ENCODE measurements at regions not wholly inside any gene's neighbourhood (a gene's known extent, or its start where the extent isn't known, plus 50 kb on each side); places are given as distances from the start of the nearest gene placed in this dataset.

DNA sequence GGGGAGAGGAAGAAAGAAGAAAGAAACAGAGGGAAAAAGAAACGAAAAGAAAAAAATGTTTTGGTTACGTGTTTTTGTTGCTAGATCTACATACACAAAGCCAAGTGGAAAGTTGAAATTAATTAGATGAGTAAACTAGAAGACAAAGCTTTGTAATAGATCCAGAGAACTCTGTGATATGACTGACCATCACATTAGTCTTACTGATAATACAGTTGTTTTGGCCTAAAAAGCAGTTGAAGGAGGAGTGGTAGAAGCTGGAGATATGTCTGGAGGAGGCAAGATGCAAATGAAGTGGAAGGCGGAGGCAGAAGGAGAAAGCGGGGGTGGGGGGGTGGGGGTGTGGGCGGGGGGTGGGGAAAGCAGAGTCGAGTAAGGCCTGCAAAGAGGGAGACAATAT, 500.1 kb upstream of the ID4 start:
- DNase-seq: no peak

GRCh38 chr6:19342616-19343015, 494.6 kb upstream of the ID4 start:
- DNase-seq: no peak
- H3K4me3 ChIP-seq (ENCODE audit: low read depth in 1 of 3, low read length in 3 of 3): no peak overlapping the region
- no peaks in the 10 kb centered on the region for H3K4me1 ChIP-seq (ENCODE audit: control insufficient read depth in 3 of 3, insufficient read depth in 2 of 3, low read depth in 1 of 3, low read length in 2 of 3)
- H3K27ac ChIP-seq (ENCODE audit: low read depth in 1 of 3, low read length in 2 of 3): no peak overlapping the region
- no peaks in the 10 kb centered on the region for H3K36me3 ChIP-seq (ENCODE audit: control insufficient read depth in 3 of 3, insufficient read depth in 2 of 3, low read depth in 1 of 3, low read length in 3 of 3)
- peaks cover 0 to 5% of the 10 kb centered on the region in 2 donors for H3K9me3 ChIP-seq (ENCODE audit: control insufficient read depth in 2 of 2, insufficient read depth in 1 of 2, low read depth in 1 of 2, low read length in 1 of 2)
- 75 to 80% (median 77%) methylated on average over 1 of the region's 1 CpG for WGBS, 3 donors
- FAIRE-seq: no peak
- no peaks in the 10 kb centered on the region for H3K27me3 ChIP-seq (ENCODE audit: control insufficient read depth in 3 of 3, insufficient read depth in 3 of 3, low read length in 3 of 3)

More for the DNA sequence above, 500.1 kb upstream of the ID4 start:
- Histone ChIP-seq H3K9me3 (ENCODE audit: control insufficient read depth in 2 of 2, insufficient read depth in 1 of 2, low read depth in 1 of 2, low read length in 1 of 2) (peaks cover 0 to 4% of the 10 kb centered on the region in 2 donors), H3K27ac (ENCODE audit: low read depth in 1 of 3, low read length in 2 of 3) (no peak overlapping the region), H3K4me1 (ENCODE audit: control insufficient read depth in 3 of 3, insufficient read depth in 2 of 3, low read depth in 1 of 3, low read length in 2 of 3) (no peaks in the 10 kb centered on the region), H3K36me3 (ENCODE audit: control insufficient read depth in 3 of 3, insufficient read depth in 2 of 3, low read depth in 1 of 3, low read length in 3 of 3) (no peaks in the 10 kb centered on the region), H3K4me3 (ENCODE audit: low read depth in 1 of 3, low read length in 3 of 3) (no peak overlapping the region), H3K27me3 (ENCODE audit: control insufficient read depth in 3 of 3, insufficient read depth in 3 of 3, low read length in 3 of 3) (no peaks in the 10 kb centered on the region)
- no peak for FAIRE-seq
- WGBS, 3 donors: 76 to 90% (median 77%) methylated on average over 6 of the region's 6 CpGs

DNA sequence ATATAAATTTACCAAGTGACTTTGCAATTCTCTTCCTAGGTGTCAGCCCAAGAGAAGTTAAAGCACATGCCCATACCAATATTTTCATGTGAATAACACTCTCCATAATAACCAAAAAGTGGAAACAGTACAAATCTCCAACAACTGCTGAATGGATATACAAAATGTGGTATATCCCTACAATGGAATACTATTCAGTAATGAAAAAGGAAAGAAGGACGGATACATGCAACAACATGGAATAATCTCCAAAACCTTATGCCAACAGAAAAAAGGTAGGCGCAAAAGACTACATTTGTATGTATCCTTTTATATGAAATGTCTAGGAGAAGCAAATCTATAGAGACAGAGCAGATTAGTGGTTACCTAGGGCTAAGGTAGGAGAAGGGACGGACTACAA, 487.7 kb upstream of the ID4 start:
- WGBS, 3 donors: 81 to 92% (median 87%) methylated on average over 3 of the region's 3 CpGs
- DNase-seq: no peak

GRCh38 chr6:19354181-19354580, 483.0 kb upstream of the ID4 start:
- FAIRE-seq (no peak), DNase-seq (no peak)
- Histone ChIP-seq H3K27ac (ENCODE audit: low read depth in 1 of 3, low read length in 2 of 3) (no peak overlapping the region), H3K4me1 (ENCODE audit: control insufficient read depth in 3 of 3, insufficient read depth in 2 of 3, low read depth in 1 of 3, low read length in 2 of 3) (no peaks in the 10 kb centered on the region), H3K36me3 (ENCODE audit: control insufficient read depth in 3 of 3, insufficient read depth in 2 of 3, low read depth in 1 of 3, low read length in 3 of 3) (no peaks in the 10 kb centered on the region), H3K9me3 (ENCODE audit: control insufficient read depth in 2 of 2, insufficient read depth in 1 of 2, low read depth in 1 of 2, low read length in 1 of 2) (no peaks in the 10 kb centered on the region), H3K4me3 (ENCODE audit: low read depth in 1 of 3, low read length in 3 of 3) (no peak overlapping the region), H3K27me3 (ENCODE audit: control insufficient read depth in 3 of 3, insufficient read depth in 3 of 3, low read length in 3 of 3) (no peaks in the 10 kb centered on the region)
- 48 to 63% (median 56%) methylated on average over 1 of the region's 1 CpG for WGBS, 3 donors

More for the DNA sequence above, 487.7 kb upstream of the ID4 start:
- no peak for FAIRE-seq
- Histone ChIP-seq H3K9me3 (ENCODE audit: control insufficient read depth in 2 of 2, insufficient read depth in 1 of 2, low read depth in 1 of 2, low read length in 1 of 2) (no peaks in the 10 kb centered on the region), H3K36me3 (ENCODE audit: control insufficient read depth in 3 of 3, insufficient read depth in 2 of 3, low read depth in 1 of 3, low read length in 3 of 3) (no peaks in the 10 kb centered on the region), H3K27ac (ENCODE audit: low read depth in 1 of 3, low read length in 2 of 3) (no peak overlapping the region), H3K27me3 (ENCODE audit: control insufficient read depth in 3 of 3, insufficient read depth in 3 of 3, low read length in 3 of 3) (no peaks in the 10 kb centered on the region), H3K4me3 (ENCODE audit: low read depth in 1 of 3, low read length in 3 of 3) (no peak overlapping the region), H3K4me1 (ENCODE audit: control insufficient read depth in 3 of 3, insufficient read depth in 2 of 3, low read depth in 1 of 3, low read length in 2 of 3) (no peaks in the 10 kb centered on the region)

- Histone ChIP-seq H3K27me3 (ENCODE audit: control insufficient read depth in 3 of 3, insufficient read depth in 3 of 3, low read length in 3 of 3) (no peaks in the 10 kb centered on the region), H3K4me3 (ENCODE audit: low read depth in 1 of 3, low read length in 3 of 3) (no peak overlapping the region), H3K9me3 (ENCODE audit: control insufficient read depth in 2 of 2, insufficient read depth in 1 of 2, low read depth in 1 of 2, low read length in 1 of 2) (no peaks in the 10 kb centered on the region), H3K36me3 (ENCODE audit: control insufficient read depth in 3 of 3, insufficient read depth in 2 of 3, low read depth in 1 of 3, low read length in 3 of 3) (no peaks in the 10 kb centered on the region), H3K27ac (ENCODE audit: low read depth in 1 of 3, low read length in 2 of 3) (no peak overlapping the region), H3K4me1 (ENCODE audit: control insufficient read depth in 3 of 3, insufficient read depth in 2 of 3, low read depth in 1 of 3, low read length in 2 of 3) (no peaks in the 10 kb centered on the region)
- WGBS, 3 donors: 88 to 90% (median 89%) methylated on average over 2 of the region's 2 CpGs
- FAIRE-seq: no peak
- no peak for DNase-seq
Observed at GRCh38 chr6:19356692-19357091, 480.5 kb upstream of the ID4 start.

GRCh38 chr6:19362396-19362795, 474.8 kb upstream of the ID4 start:
- Histone ChIP-seq H3K4me1 (ENCODE audit: control insufficient read depth in 3 of 3, insufficient read depth in 2 of 3, low read depth in 1 of 3, low read length in 2 of 3) (no peaks in the 10 kb centered on the region), H3K4me3 (ENCODE audit: low read depth in 1 of 3, low read length in 3 of 3) (no peak overlapping the region), H3K36me3 (ENCODE audit: control insufficient read depth in 3 of 3, insufficient read depth in 2 of 3, low read depth in 1 of 3, low read length in 3 of 3) (no peaks in the 10 kb centered on the region), H3K27ac (ENCODE audit: low read depth in 1 of 3, low read length in 2 of 3) (no peak overlapping the region), H3K27me3 (ENCODE audit: control insufficient read depth in 3 of 3, insufficient read depth in 3 of 3, low read length in 3 of 3) (no peaks in the 10 kb centered on the region), H3K9me3 (ENCODE audit: control insufficient read depth in 2 of 2, insufficient read depth in 1 of 2, low read depth in 1 of 2, low read length in 1 of 2) (no peaks in the 10 kb centered on the region)
- FAIRE-seq (no peak), DNase-seq (no peak)
- 68 to 88% (median 72%) methylated on average over 8 of the region's 8 CpGs for WGBS, 3 donors

DNA sequence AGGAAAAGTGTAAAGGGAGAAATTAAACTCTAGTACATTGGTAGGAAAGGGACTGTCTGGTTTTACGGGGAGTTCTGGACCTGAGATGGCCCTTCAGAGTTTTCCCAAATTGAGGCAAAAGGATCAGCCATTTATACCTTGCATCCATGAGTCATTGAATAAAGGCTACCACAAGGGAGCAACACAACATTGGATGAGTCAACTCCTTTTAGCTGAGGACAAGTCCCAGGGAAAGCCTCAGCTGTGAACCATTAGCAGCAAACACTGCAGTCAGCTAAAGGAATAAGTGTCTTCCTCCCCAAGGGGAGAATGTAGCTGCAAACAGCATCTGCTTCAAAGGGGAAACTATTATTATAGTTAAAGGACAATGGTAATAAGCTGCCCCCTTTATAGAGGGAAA, 468.7 kb upstream of the ID4 start:
- FAIRE-seq (no peak), DNase-seq (no peak)
- Histone ChIP-seq H3K36me3 (ENCODE audit: control insufficient read depth in 3 of 3, insufficient read depth in 2 of 3, low read depth in 1 of 3, low read length in 3 of 3) (no peaks in the 10 kb centered on the region), H3K4me1 (ENCODE audit: control insufficient read depth in 3 of 3, insufficient read depth in 2 of 3, low read depth in 1 of 3, low read length in 2 of 3) (no peaks in the 10 kb centered on the region), H3K27me3 (ENCODE audit: control insufficient read depth in 3 of 3, insufficient read depth in 3 of 3, low read length in 3 of 3) (no peaks in the 10 kb centered on the region), H3K9me3 (ENCODE audit: control insufficient read depth in 2 of 2, insufficient read depth in 1 of 2, low read depth in 1 of 2, low read length in 1 of 2) (no peaks in the 10 kb centered on the region), H3K4me3 (ENCODE audit: low read depth in 1 of 3, low read length in 3 of 3) (no peak overlapping the region), H3K27ac (ENCODE audit: low read depth in 1 of 3, low read length in 2 of 3) (no peak overlapping the region)
- WGBS, 3 donors: 94 to 98% (median 96%) methylated on average over 1 of the region's 1 CpG

DNA sequence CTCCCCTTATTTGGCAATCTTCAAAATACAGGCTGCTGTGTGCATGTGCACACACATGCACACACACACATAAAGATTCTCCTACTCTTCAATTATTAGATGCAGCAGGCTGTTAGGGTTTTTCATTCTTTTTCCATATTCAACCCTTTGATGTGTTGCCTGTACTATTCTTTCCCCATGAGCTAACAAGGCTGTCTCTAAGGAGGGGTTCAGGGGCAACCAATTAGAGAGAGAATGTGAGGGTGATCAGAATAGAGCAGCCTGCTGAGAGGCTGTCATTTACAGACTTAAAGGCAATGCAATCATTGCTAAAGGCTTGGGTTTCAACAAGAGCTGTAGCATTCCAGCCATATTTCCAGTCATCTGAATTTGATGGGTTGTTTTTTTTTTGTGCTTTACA, 467.4 kb upstream of the ID4 start:
- Histone ChIP-seq H3K36me3 (ENCODE audit: control insufficient read depth in 3 of 3, insufficient read depth in 2 of 3, low read depth in 1 of 3, low read length in 3 of 3) (no peaks in the 10 kb centered on the region), H3K27ac (ENCODE audit: low read depth in 1 of 3, low read length in 2 of 3) (no peak overlapping the region), H3K27me3 (ENCODE audit: control insufficient read depth in 3 of 3, insufficient read depth in 3 of 3, low read length in 3 of 3) (no peaks in the 10 kb centered on the region), H3K4me1 (ENCODE audit: control insufficient read depth in 3 of 3, insufficient read depth in 2 of 3, low read depth in 1 of 3, low read length in 2 of 3) (no peaks in the 10 kb centered on the region), H3K9me3 (ENCODE audit: control insufficient read depth in 2 of 2, insufficient read depth in 1 of 2, low read depth in 1 of 2, low read length in 1 of 2) (no peaks in the 10 kb centered on the region), H3K4me3 (ENCODE audit: low read depth in 1 of 3, low read length in 3 of 3) (no peak overlapping the region)
- FAIRE-seq: no peak
- DNase-seq: no peak

DNA sequence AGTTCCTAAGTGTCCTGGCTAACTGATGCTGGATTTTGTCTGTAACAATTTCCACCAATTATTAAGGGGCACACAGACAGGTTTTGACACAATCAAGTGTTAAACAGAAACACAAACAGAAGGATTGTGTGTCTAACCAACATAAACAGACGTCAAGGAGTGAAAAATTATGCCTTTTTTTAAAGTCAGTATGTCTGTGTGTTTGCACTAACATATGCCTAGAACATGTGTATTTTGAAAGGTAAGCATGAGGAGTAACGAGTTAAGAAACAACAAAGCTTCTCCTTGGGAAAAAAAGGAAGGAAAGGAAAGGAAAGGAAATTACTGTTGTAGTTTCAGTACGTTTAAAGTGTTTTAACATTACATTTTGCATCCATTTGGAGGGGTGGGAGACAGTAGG, 466.3 kb upstream of the ID4 start:
- WGBS, 3 donors: 44 to 67% (median 49%) methylated on average over 3 of the region's 3 CpGs
- H3K27me3 ChIP-seq (ENCODE audit: control insufficient read depth in 3 of 3, insufficient read depth in 3 of 3, low read length in 3 of 3): no peaks in the 10 kb centered on the region
- no peak overlapping the region for H3K27ac ChIP-seq (ENCODE audit: low read depth in 1 of 3, low read length in 2 of 3)
- DNase-seq: no peak
- no peaks in the 10 kb centered on the region for H3K4me1 ChIP-seq (ENCODE audit: control insufficient read depth in 3 of 3, insufficient read depth in 2 of 3, low read depth in 1 of 3, low read length in 2 of 3)
- H3K4me3 ChIP-seq (ENCODE audit: low read depth in 1 of 3, low read length in 3 of 3): no peak overlapping the region
- no peaks in the 10 kb centered on the region for H3K9me3 ChIP-seq (ENCODE audit: control insufficient read depth in 2 of 2, insufficient read depth in 1 of 2, low read depth in 1 of 2, low read length in 1 of 2)
- no peaks in the 10 kb centered on the region for H3K36me3 ChIP-seq (ENCODE audit: control insufficient read depth in 3 of 3, insufficient read depth in 2 of 3, low read depth in 1 of 3, low read length in 3 of 3)
- no peak for FAIRE-seq

All from small intestine (tissue), 7 donors.